Transverse colon (tissue), 4 donors: ENCODE measurements at regions not wholly inside any gene's neighbourhood (a gene's known extent, or its start where the extent isn't known, plus 50 kb on each side); places are given as distances from the start of the nearest gene placed in this dataset.

ENCODE experiments used
- DNase-seq: peaks from one replicate; pipeline ENCODE4 v3.0.0-alpha.2; 2019
- H3K27ac ChIP-seq, 4 donors: fragments of 200-600 bp; sonication (generic); 2 replicates each; pipeline ENCODE4 v1.5.1; 2016 to 2018; ENCODE audit warnings: inconsistent platforms in 4 of 4
- H3K27me3 ChIP-seq: fragments of 200-600 bp; sonication (generic); 2 replicates; pipeline ENCODE4 v1.5.1; 2017; ENCODE audit warnings: inconsistent platforms
- H3K36me3 ChIP-seq, 4 donors: fragments of 200-600 bp; sonication (generic); 2 replicates each; pipeline ENCODE4 v1.5.1; 2017 to 2019; ENCODE audit warnings: inconsistent platforms in 4 of 4
- H3K4me1 ChIP-seq, 4 donors: fragments of 200-600 bp; sonication (generic); 2 replicates each; pipeline ENCODE4 v1.5.1; 2017 to 2020; ENCODE audit warnings: inconsistent platforms in 4 of 4
- H3K4me3 ChIP-seq, 4 donors: fragments of 200-600 bp; sonication (generic); 1 replicate in 1 of 4; 2 replicates in 3 of 4; pipeline versions ENCODE4 v1.5.1 to v1.6.1; 2017 to 2019; ENCODE audit warnings: inconsistent platforms in 4 of 4
- H3K9me3 ChIP-seq, 2 donors: fragments of 200-600 bp; sonication (generic); 2 replicates each; pipeline ENCODE4 v1.5.1; 2017 to 2019; ENCODE audit warnings: inconsistent platforms in 2 of 2
- CTCF ChIP-seq, 5 experiments: fragments of 200-600 bp in 3 of 5; fragments of 450-650 bp in 2 of 5; sonication (generic) in 3 of 5; IDR thresholded peaks; 1 replicate in 2 of 5; 2 replicates in 3 of 5; pipeline ENCODE4 v1.5.1; 2016 to 2017; ENCODE audit warnings: antibody characterized with exemption in 5 of 5, inconsistent platforms in 3 of 5, mild to moderate bottlenecking in 2 of 5, moderate library complexity in 1 of 5
- EP300 ChIP-seq: sonication (generic); formaldehyde crosslinking; IDR thresholded peaks from one replicate; pipeline ENCODE4 v1.6.1; 2017; ENCODE audit warnings: antibody characterized with exemption, low read depth
- POLR2A ChIP-seq: fragments of 450-650 bp; IDR thresholded peaks from one replicate; pipeline ENCODE4 v1.6.1; 2016; ENCODE audit warnings: antibody characterized with exemption, mild to moderate bottlenecking, moderate library complexity
- POLR2AphosphoS5 ChIP-seq, 3 donors: sonication (generic); formaldehyde crosslinking; IDR thresholded peaks; one replicate each; pipeline ENCODE4 v1.6.1; 2016; ENCODE audit warnings: antibody characterized with exemption in 3 of 3
- WGBS, 2 donors: methylation state at CpG; one replicate each; pipeline ENCODE4 v1.1.5; 2018; ENCODE audit warnings: low coverage in 1 of 2; 5-methylcytosine and 5-hydroxymethylcytosine counted together
- in situ Hi-C, 4 donors: fragments of 200-750 bp; cut with MboI; loops; one replicate each; pipeline versions ENCODE4 v1.15.0 to v1.15.1; 2017; ENCODE audit warnings: low sequenced_read_pairs in 3 of 4, low pct_ligation_motif_present in 1 of 4, low pct_unique_long_range_greater_than_20kb in 1 of 4
- intact Hi-C: fragments of 100-400 bp; cut with DNase I; formaldehyde crosslinking; loops from one replicate; pipeline ENCODE4 v1.15.1; 2023; ENCODE audit warnings: low total_unique reads

- DNase-seq = no peak
- no peaks in the 10 kb centered on the region for H3K4me1 ChIP-seq
- in situ Hi-C loops (no loop called here), intact Hi-C loops (no loop called here)
- H3K9me3 ChIP-seq = no peaks in the 10 kb centered on the region
- no peak for TF ChIP-seq POLR2AphosphoS5 (IDR thresholded peaks at IDR 0.05)
- no peak for TF ChIP-seq EP300
- no peak for TF ChIP-seq POLR2A
- TF ChIP-seq CTCF (IDR thresholded peaks at IDR 0.05) = no peak
- no peak overlapping the region for H3K4me3 ChIP-seq
- WGBS, 2 donors = 67 to 74% methylated on average over 3 to 5 of the region's 5 CpGs
- no peaks in the 10 kb centered on the region for H3K36me3 ChIP-seq
- no peaks in the 10 kb centered on the region for H3K27me3 ChIP-seq
- no peak overlapping the region for H3K27ac ChIP-seq
Observed at GRCh38 chr10:57776688-57777432, 490.8 kb downstream of the IPMK start.

DNA sequence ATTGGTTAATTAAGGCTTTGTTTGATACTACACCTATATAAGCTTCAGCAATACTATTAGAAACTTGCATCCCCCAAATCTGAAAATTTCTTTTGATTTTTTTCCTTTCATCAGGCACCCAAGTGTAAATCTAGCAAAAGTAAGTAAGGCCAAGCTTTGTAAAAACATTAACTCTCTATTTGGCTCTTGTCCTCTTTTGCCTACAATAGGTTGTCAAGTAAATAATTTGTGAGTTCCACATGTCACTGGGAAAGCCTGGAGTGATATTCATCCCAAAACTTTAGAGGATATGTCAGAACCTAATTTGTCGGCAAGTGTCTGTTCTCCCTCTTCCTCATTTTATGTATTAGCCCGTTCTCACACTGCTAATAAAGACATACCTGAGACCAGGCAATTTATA lies 492.4 kb downstream of the IPMK start:
- intact Hi-C loops (no loop called here), in situ Hi-C loops (no loop called here)
- Histone ChIP-seq H3K27me3 (no peaks in the 10 kb centered on the region), H3K27ac (no peak overlapping the region), H3K9me3 (no peaks in the 10 kb centered on the region), H3K36me3 (no peaks in the 10 kb centered on the region), H3K4me1 (no peaks in the 10 kb centered on the region), H3K4me3 (no peak overlapping the region)
- TF ChIP-seq POLR2AphosphoS5 (IDR thresholded peaks at IDR 0.05) (no peak), POLR2A (no peak), CTCF (IDR thresholded peaks at IDR 0.05) (no peak), EP300 (no peak)
- WGBS, 2 donors = 83 to 93% methylated on average over 2 of the region's 2 CpGs
- no peak for DNase-seq

DNA sequence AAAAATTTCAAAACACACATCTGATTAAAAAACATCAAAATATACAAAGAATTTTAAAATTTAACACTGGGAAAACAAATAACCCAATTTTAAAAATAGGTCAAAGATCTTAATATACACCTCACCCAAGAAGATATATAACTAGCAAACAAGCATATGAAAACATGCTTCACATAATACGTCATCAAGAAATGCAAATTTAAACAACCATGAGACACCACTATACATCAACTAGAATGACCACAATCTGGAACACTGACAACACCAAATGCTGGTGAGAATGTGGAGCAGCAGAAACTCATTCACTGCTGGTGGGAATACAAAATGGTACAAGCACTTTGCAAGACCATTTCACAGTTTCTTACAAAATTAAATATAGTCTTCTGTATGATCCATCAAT lies 498.4 kb downstream of the IPMK start:
- no peaks in the 10 kb centered on the region for H3K4me1 ChIP-seq
- no peaks in the 10 kb centered on the region for H3K27me3 ChIP-seq
- H3K27ac ChIP-seq = no peak overlapping the region
- H3K4me3 ChIP-seq = no peak overlapping the region
- no peak for TF ChIP-seq POLR2AphosphoS5 (IDR thresholded peaks at IDR 0.05)
- no peak for TF ChIP-seq POLR2A
- no peak for TF ChIP-seq CTCF (IDR thresholded peaks at IDR 0.05)
- no peak for TF ChIP-seq EP300
- no peaks in the 10 kb centered on the region for H3K36me3 ChIP-seq
- WGBS, 2 donors = 77 to 100% methylated on average over 1 of the region's 1 CpG
- in situ Hi-C loops (no loop called here), intact Hi-C loops (no loop called here)
- H3K9me3 ChIP-seq = no peaks in the 10 kb centered on the region
- DNase-seq = no peak

- 78 to 79% methylated on average over 5 to 6 of the region's 6 CpGs for WGBS, 2 donors
Observed at GRCh38 chr10:57759777-57760176, 507.9 kb downstream of the IPMK start.

More at GRCh38 chr10:57759777-57760176, 507.9 kb downstream of the IPMK start:
- TF ChIP-seq EP300 (no peak), POLR2A (no peak), POLR2AphosphoS5 (IDR thresholded peaks at IDR 0.05) (no peak), CTCF (IDR thresholded peaks at IDR 0.05) (no peak)
- Histone ChIP-seq H3K27ac (no peak overlapping the region), H3K4me1 (no peaks in the 10 kb centered on the region), H3K4me3 (no peak overlapping the region), H3K9me3 (no peaks in the 10 kb centered on the region), H3K27me3 (no peaks in the 10 kb centered on the region), H3K36me3 (no peaks in the 10 kb centered on the region)
- DNase-seq = no peak
- in situ Hi-C loops = no loop called here
- intact Hi-C loops = no loop called here
